ENCODE measurements at regions not wholly inside any gene's neighbourhood (a gene's known extent, or its start where the extent isn't known, plus 50 kb on each side); places are given as distances from the start of the nearest gene placed in this dataset.
A peak's percentile ranks its signal among the peaks of the same experiment; 100 is the strongest.

- Histone ChIP-seq H3K4me3 (no peak overlapping the region), H4K20me1 (ENCODE audit: low read depth) (no peaks in the 10 kb centered on the region), H3K27me3 (no peaks in the 10 kb centered on the region), H3K4me1 (peaks cover 12% of the 10 kb centered on the region), H2AFZ (replicated peaks) (no peak overlapping the region), H3K9ac (no peak overlapping the region), H3K27ac (no peak overlapping the region), H3K9me3 (ENCODE audit: low read depth) (no peaks in the 10 kb centered on the region), H3K4me2 (no peak overlapping the region), H3F3A (ENCODE audit: low read depth) (peaks cover 4% of the 10 kb centered on the region), H3K79me2 (ENCODE audit: low read depth) (no peaks in the 10 kb centered on the region), H3K36me3 (no peaks in the 10 kb centered on the region)
- no peak for TF ChIP-seq EZH2phosphoT487 (IDR thresholded peaks at IDR 0.05)
- no peak for TF ChIP-seq CTCF (IDR thresholded peaks at IDR 0.05)
- no peak for TF ChIP-seq EZH2 (IDR thresholded peaks at IDR 0.05)
- DNase-seq (ENCODE audit: low spot score) = no peak
- no peak overlapping the region for H3K4me3 Mint-ChIP-seq
- H3K36me3 Mint-ChIP-seq = no peaks in the 10 kb centered on the region
- H3K27ac Mint-ChIP-seq = no peak overlapping the region
- no peaks in the 10 kb centered on the region for H3K9me3 Mint-ChIP-seq
- peaks cover 12% of the 10 kb centered on the region for H3K4me1 Mint-ChIP-seq
- H3K27me3 Mint-ChIP-seq (ENCODE audit: insufficient read depth, low read depth) = peaks cover 3% of the 10 kb centered on the region
Observed at GRCh38 chr5:123278284-123278683, 144.9 kb downstream of the CEP120 start.

GRCh38 chr5:123273984-123274383, 149.2 kb downstream of the CEP120 start:
- Histone ChIP-seq H3K4me1 (no peaks in the 10 kb centered on the region), H3K4me2 (no peak overlapping the region), H3K79me2 (ENCODE audit: low read depth) (no peaks in the 10 kb centered on the region), H3K9me3 (ENCODE audit: low read depth) (no peaks in the 10 kb centered on the region), H3K27ac (no peak overlapping the region), H4K20me1 (ENCODE audit: low read depth) (no peaks in the 10 kb centered on the region), H3K9ac (no peak overlapping the region), H3K36me3 (no peaks in the 10 kb centered on the region), H2AFZ (replicated peaks) (no peak overlapping the region), H3K27me3 (no peaks in the 10 kb centered on the region), H3K4me3 (no peak overlapping the region), H3F3A (ENCODE audit: low read depth) (no peaks in the 10 kb centered on the region)
- H3K4me1 Mint-ChIP-seq = no peaks in the 10 kb centered on the region
- TF ChIP-seq CTCF (IDR thresholded peaks at IDR 0.05) = peak; percentile 54
- no peak for TF ChIP-seq EZH2 (IDR thresholded peaks at IDR 0.05)
- H3K27me3 Mint-ChIP-seq (ENCODE audit: insufficient read depth, low read depth) = peaks cover 6% of the 10 kb centered on the region
- DNase-seq (ENCODE audit: low spot score) = no peak
- no peak overlapping the region for H3K4me3 Mint-ChIP-seq
- H3K36me3 Mint-ChIP-seq = no peaks in the 10 kb centered on the region
- H3K27ac Mint-ChIP-seq = no peak overlapping the region
- no peaks in the 10 kb centered on the region for H3K9me3 Mint-ChIP-seq

GRCh38 chr5:123273095-123273494, 150.1 kb downstream of the CEP120 start:
- H3K36me3 Mint-ChIP-seq = no peaks in the 10 kb centered on the region
- Histone ChIP-seq H3K4me2 (no peak overlapping the region), H3K27ac (no peak overlapping the region), H3K4me1 (no peaks in the 10 kb centered on the region), H3F3A (ENCODE audit: low read depth) (no peaks in the 10 kb centered on the region), H2AFZ (replicated peaks) (no peak overlapping the region), H4K20me1 (ENCODE audit: low read depth) (no peaks in the 10 kb centered on the region), H3K79me2 (ENCODE audit: low read depth) (no peaks in the 10 kb centered on the region), H3K27me3 (no peaks in the 10 kb centered on the region), H3K9me3 (ENCODE audit: low read depth) (no peaks in the 10 kb centered on the region), H3K36me3 (no peaks in the 10 kb centered on the region), H3K9ac (no peak overlapping the region), H3K4me3 (no peak overlapping the region)
- peaks cover 6% of the 10 kb centered on the region for H3K27me3 Mint-ChIP-seq (ENCODE audit: insufficient read depth, low read depth)
- no peak overlapping the region for H3K27ac Mint-ChIP-seq
- no peaks in the 10 kb centered on the region for H3K9me3 Mint-ChIP-seq
- no peak for DNase-seq (ENCODE audit: low spot score)
- no peak overlapping the region for H3K4me3 Mint-ChIP-seq
- TF ChIP-seq EZH2phosphoT487 (IDR thresholded peaks at IDR 0.05) = no peak
- TF ChIP-seq CTCF (IDR thresholded peaks at IDR 0.05) = no peak
- H3K4me1 Mint-ChIP-seq = no peaks in the 10 kb centered on the region

- Mint-ChIP-seq H3K4me1 (no peaks in the 10 kb centered on the region), H3K9me3 (no peaks in the 10 kb centered on the region), H3K36me3 (no peaks in the 10 kb centered on the region), H3K4me3 (no peak overlapping the region), H3K27me3 (ENCODE audit: insufficient read depth, low read depth) (peaks cover 6% of the 10 kb centered on the region), H3K27ac (no peak overlapping the region)
- Histone ChIP-seq H3K27ac (no peak overlapping the region), H3K9me3 (ENCODE audit: low read depth) (no peaks in the 10 kb centered on the region), H3K4me2 (no peak overlapping the region), H2AFZ (replicated peaks) (no peak overlapping the region), H3K9ac (no peak overlapping the region), H3K4me1 (no peaks in the 10 kb centered on the region), H4K20me1 (ENCODE audit: low read depth) (no peaks in the 10 kb centered on the region), H3F3A (ENCODE audit: low read depth) (no peaks in the 10 kb centered on the region), H3K4me3 (no peak overlapping the region), H3K27me3 (no peaks in the 10 kb centered on the region), H3K79me2 (ENCODE audit: low read depth) (no peaks in the 10 kb centered on the region), H3K36me3 (no peaks in the 10 kb centered on the region)
- TF ChIP-seq EZH2 (IDR thresholded peaks at IDR 0.05) = no peak
- TF ChIP-seq CTCF (IDR thresholded peaks at IDR 0.05) = no peak
- TF ChIP-seq EZH2phosphoT487 (IDR thresholded peaks at IDR 0.05) = no peak
- DNase-seq (ENCODE audit: low spot score) = no peak
Observed at GRCh38 chr5:123269851-123270250, 153.4 kb downstream of the CEP120 start.

All from neural progenitor cell (in vitro differentiated cells).